Ectodermal cell (in vitro differentiated cells): ENCODE measurements at regions not wholly inside any gene's neighbourhood (a gene's known extent, or its start where the extent isn't known, plus 50 kb on each side); places are given as distances from the start of the nearest gene placed in this dataset.

Experiments used
- H3K27ac ChIP-seq: 2 replicates; pipeline ENCODE4 v1.7.0; 2013; ENCODE audit warnings: mild to moderate bottlenecking, low read depth, low read length; ENCODE audit not compliant: insufficient read depth, poor library complexity, severe bottlenecking
- H3K27me3 ChIP-seq: 2 replicates; pipeline ENCODE4 v1.7.0; 2013; ENCODE audit warnings: mild to moderate bottlenecking, low read length; ENCODE audit not compliant: insufficient read depth, control insufficient read depth, poor library complexity, severe bottlenecking
- H3K36me3 ChIP-seq: one replicate; pipeline ENCODE4 v1.7.0; 2013; ENCODE audit warnings: low read length; ENCODE audit not compliant: control insufficient read depth, insufficient read depth
- H3K4me1 ChIP-seq: one replicate; pipeline ENCODE4 v1.7.0; 2013; ENCODE audit warnings: low read length; ENCODE audit not compliant: control insufficient read depth, insufficient read depth
- H3K4me3 ChIP-seq: 2 replicates; pipeline ENCODE4 v1.7.0; 2013; ENCODE audit warnings: low read depth, low read length, control low read depth; ENCODE audit not compliant: insufficient read depth
- H3K9me3 ChIP-seq: 2 replicates; pipeline ENCODE4 v1.7.0; 2013; ENCODE audit warnings: mild to moderate bottlenecking, low read length, moderate library complexity; ENCODE audit not compliant: control insufficient read depth
- WGBS, 2 experiments: methylation state at CpG; one replicate each; pipeline ENCODE4 v1.1.7; 2013; ENCODE audit warnings: missing lambda C conversion rate in 2 of 2; 5-methylcytosine and 5-hydroxymethylcytosine counted together

DNA sequence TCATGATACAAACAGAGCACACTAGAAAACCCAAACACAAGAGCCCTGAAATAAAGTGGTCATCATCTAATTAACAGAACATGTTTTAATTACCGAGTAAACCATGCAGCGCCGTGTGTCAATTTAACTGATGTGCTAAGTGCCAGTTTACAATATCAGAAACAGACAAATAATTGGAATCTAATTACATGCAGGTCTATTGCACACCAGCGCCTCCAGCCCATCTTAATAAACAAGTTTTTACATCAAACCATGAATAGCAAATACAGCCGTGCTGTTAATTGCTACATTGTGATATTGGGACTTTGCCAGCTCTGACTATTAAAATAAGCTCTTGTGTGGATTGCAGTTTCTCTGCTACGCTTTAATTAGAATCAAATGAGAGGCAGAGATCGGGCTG lies 510.2 kb upstream of the MDFIC2 start:
- H3K9me3 ChIP-seq = no peaks in the 10 kb centered on the region
- no peaks in the 10 kb centered on the region for H3K36me3 ChIP-seq
- 91 to 98% methylated on average over 6 to 7 of the region's 7 CpGs for WGBS, 2 experiments
- H3K4me1 ChIP-seq = no peaks in the 10 kb centered on the region
- no peak overlapping the region for H3K27ac ChIP-seq
- H3K4me3 ChIP-seq = no peak overlapping the region
- H3K27me3 ChIP-seq = no peaks in the 10 kb centered on the region

DNA sequence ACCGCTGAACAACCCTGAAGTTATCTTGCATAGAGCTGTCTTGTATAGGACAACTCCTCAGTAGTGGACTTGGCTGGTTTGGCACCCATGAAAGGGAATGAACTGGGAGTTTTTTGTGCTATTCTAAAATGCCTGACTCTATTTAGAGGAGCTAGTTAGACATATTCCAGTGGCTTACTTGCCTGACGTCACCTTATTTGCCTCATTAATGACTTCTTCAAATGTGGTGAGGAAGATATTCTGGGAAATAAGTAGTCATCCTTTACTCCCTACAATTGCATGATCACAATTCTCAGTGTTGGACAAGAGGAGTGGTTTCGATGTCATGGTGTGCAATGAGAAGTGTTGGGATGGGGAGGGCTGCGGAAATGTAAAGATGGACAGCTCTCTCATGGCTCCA lies 509.2 kb upstream of the MDFIC2 start:
- Histone ChIP-seq H3K27me3 (no peaks in the 10 kb centered on the region), H3K9me3 (no peaks in the 10 kb centered on the region), H3K27ac (no peak overlapping the region), H3K36me3 (no peaks in the 10 kb centered on the region), H3K4me3 (no peak overlapping the region), H3K4me1 (no peaks in the 10 kb centered on the region)
- 93 to 96% methylated on average over 4 of the region's 4 CpGs for WGBS, 2 experiments

- no peaks in the 10 kb centered on the region for H3K4me1 ChIP-seq
- H3K4me3 ChIP-seq = no peak overlapping the region
- H3K9me3 ChIP-seq = no peaks in the 10 kb centered on the region
- no peaks in the 10 kb centered on the region for H3K36me3 ChIP-seq
- H3K27me3 ChIP-seq = no peaks in the 10 kb centered on the region
- no peak overlapping the region for H3K27ac ChIP-seq
- WGBS, 2 experiments = 80 to 100% methylated on average over 1 of the region's 1 CpG
Observed at GRCh38 chr3:70820397-70820796, 508.0 kb upstream of the MDFIC2 start.

DNA sequence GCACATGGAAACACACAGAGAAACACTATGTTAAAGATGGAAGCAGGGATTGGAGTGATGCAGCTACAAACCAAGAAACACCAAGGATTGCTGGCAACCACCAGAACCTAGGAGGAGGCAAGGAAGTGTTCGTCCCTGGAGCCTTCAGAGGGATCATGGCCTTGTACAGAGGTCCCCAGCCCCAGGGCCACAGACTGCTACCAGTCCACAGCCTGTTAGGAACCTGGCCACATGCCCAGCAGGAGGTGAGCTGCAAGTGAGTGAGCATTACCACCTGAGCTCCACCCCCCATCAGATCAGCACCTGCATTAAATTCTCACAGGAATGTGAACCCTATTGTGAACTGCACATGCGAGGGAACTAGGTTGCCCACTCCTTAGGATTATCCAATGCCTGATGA lies 505.7 kb upstream of the MDFIC2 start:
- WGBS, 2 experiments = 89 to 94% methylated on average over 2 of the region's 2 CpGs
- no peaks in the 10 kb centered on the region for H3K27me3 ChIP-seq
- H3K4me1 ChIP-seq = no peaks in the 10 kb centered on the region
- no peaks in the 10 kb centered on the region for H3K36me3 ChIP-seq
- no peak overlapping the region for H3K27ac ChIP-seq
- H3K4me3 ChIP-seq = no peak overlapping the region
- H3K9me3 ChIP-seq = no peaks in the 10 kb centered on the region

DNA sequence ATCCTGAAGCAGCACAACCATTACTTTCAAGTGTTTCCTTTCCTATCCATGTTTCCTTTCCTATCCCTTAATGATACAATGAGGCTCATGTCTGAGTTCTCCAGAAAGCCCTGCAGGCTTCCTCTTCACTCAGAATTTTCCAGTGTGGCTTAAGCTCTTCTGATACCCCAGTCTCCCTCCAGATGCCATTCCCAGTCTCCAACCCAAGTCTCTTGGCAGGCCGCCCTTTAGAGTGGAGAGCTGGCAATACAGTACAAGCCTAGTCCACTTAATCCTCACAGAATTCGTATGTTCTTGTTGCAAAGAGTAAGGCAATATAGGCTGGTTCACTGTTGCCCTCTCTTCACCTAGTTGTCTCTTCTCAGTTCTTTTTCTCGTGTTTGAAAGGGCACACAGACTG lies 503.9 kb upstream of the MDFIC2 start:
- 94 to 98% methylated on average over 3 of the region's 3 CpGs for WGBS, 2 experiments
- H3K9me3 ChIP-seq = no peaks in the 10 kb centered on the region
- H3K36me3 ChIP-seq = no peaks in the 10 kb centered on the region
- H3K27me3 ChIP-seq = no peaks in the 10 kb centered on the region
- no peak overlapping the region for H3K4me3 ChIP-seq
- H3K27ac ChIP-seq = no peak overlapping the region
- no peaks in the 10 kb centered on the region for H3K4me1 ChIP-seq

GRCh38 chr3:70815817-70816216 lies 503.4 kb upstream of the MDFIC2 start:
- H3K4me3 ChIP-seq = no peak overlapping the region
- no peaks in the 10 kb centered on the region for H3K27me3 ChIP-seq
- no peak overlapping the region for H3K27ac ChIP-seq
- WGBS, 2 experiments = 100% methylated on average over 2 to 4 of the region's 4 CpGs
- H3K9me3 ChIP-seq = no peaks in the 10 kb centered on the region
- H3K4me1 ChIP-seq = no peaks in the 10 kb centered on the region
- H3K36me3 ChIP-seq = no peaks in the 10 kb centered on the region

GRCh38 chr3:70813311-70813710 lies 500.9 kb upstream of the MDFIC2 start:
- no peaks in the 10 kb centered on the region for H3K27me3 ChIP-seq
- WGBS, 2 experiments = 100% methylated on average over 2 to 3 of the region's 3 CpGs
- no peaks in the 10 kb centered on the region for H3K4me1 ChIP-seq
- H3K27ac ChIP-seq = no peak overlapping the region
- H3K36me3 ChIP-seq = no peaks in the 10 kb centered on the region
- H3K9me3 ChIP-seq = no peaks in the 10 kb centered on the region
- H3K4me3 ChIP-seq = no peak overlapping the region

- 89 to 90% methylated on average over 2 of the region's 2 CpGs for WGBS, 2 experiments
- no peaks in the 10 kb centered on the region for H3K9me3 ChIP-seq
- H3K36me3 ChIP-seq = no peaks in the 10 kb centered on the region
- H3K27me3 ChIP-seq = no peaks in the 10 kb centered on the region
- H3K27ac ChIP-seq = no peak overlapping the region
- H3K4me1 ChIP-seq = no peaks in the 10 kb centered on the region
- H3K4me3 ChIP-seq = no peak overlapping the region
Observed at GRCh38 chr3:70811880-70812279, 499.4 kb upstream of the MDFIC2 start.

DNA sequence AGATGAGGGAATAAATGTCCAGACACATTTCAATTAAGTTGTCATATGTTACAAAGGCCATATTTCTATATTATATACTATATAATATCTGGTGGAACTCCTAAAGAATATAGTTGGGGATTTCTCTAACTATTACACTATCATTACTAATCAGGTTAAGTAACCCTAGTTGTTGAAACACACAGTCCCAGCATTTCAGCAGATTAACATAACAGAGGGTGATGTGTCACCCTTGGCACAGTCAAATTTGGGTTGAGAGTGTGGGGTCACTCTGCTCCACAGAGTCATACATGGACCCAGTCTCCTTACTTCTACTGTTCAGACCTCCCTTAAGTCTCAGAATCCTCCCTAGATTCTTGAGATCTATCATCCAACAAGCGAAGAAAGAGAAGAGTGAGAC lies 496.4 kb upstream of the MDFIC2 start:
- no peak overlapping the region for H3K27ac ChIP-seq
- no peaks in the 10 kb centered on the region for H3K9me3 ChIP-seq
- H3K27me3 ChIP-seq = no peaks in the 10 kb centered on the region
- 85 to 100% methylated on average over 1 of the region's 1 CpG for WGBS, 2 experiments
- H3K4me1 ChIP-seq = no peaks in the 10 kb centered on the region
- H3K36me3 ChIP-seq = no peaks in the 10 kb centered on the region
- H3K4me3 ChIP-seq = no peak overlapping the region

GRCh38 chr3:70806556-70806955 lies 494.1 kb upstream of the MDFIC2 start:
- Histone ChIP-seq H3K36me3 (no peaks in the 10 kb centered on the region), H3K4me3 (no peak overlapping the region), H3K4me1 (no peaks in the 10 kb centered on the region), H3K9me3 (no peaks in the 10 kb centered on the region), H3K27me3 (no peaks in the 10 kb centered on the region), H3K27ac (no peak overlapping the region)
- 89 to 96% methylated on average over 7 of the region's 7 CpGs for WGBS, 2 experiments

DNA sequence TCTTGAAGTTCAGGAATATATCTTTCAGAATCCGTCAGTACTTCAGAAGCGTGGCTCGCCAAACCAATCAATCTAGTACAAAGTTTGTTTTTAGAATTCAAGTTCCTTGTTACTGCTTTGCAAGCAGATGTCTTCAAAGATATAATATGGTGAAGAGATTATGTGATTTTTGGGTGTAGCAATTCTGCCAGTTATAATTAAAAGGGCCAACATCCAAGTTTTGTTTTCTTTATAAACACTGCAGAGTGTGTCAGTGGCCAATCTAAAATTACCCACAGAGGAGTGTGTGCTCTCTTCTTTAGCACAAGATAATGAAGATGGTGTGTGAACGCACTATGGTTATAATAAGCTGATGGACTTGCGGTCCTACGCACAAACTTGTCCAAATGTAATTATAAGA lies 493.6 kb upstream of the MDFIC2 start:
- Histone ChIP-seq H3K27me3 (no peaks in the 10 kb centered on the region), H3K9me3 (no peaks in the 10 kb centered on the region), H3K27ac (no peak overlapping the region), H3K36me3 (no peaks in the 10 kb centered on the region), H3K4me3 (no peak overlapping the region), H3K4me1 (no peaks in the 10 kb centered on the region)
- 96 to 100% methylated on average over 6 of the region's 6 CpGs for WGBS, 2 experiments
